H9 (cell line): ENCODE measurements at regions not wholly inside any gene's neighbourhood (a gene's known extent, or its start where the extent isn't known, plus 50 kb on each side); places are given as distances from the start of the nearest gene placed in this dataset.

Experiments
- DNase-seq: peaks from one replicate; pipeline ENCODE4 v3.0.0-alpha.2; 2017
- H2AFZ ChIP-seq: one replicate; pipeline ENCODE4 v1.6.1; 2013; ENCODE audit warnings: mild to moderate bottlenecking, low read length, control low read depth, moderate library complexity
- H2AK5ac ChIP-seq: 2 replicates; pipeline ENCODE4 v1.6.1; 2013; ENCODE audit warnings: low read length, control low read depth, mixed read lengths; ENCODE audit not compliant: insufficient read length
- H2BK120ac ChIP-seq: one replicate; pipeline ENCODE4 v1.6.1; 2013; ENCODE audit warnings: low read depth, mild to moderate bottlenecking, low read length, control low read depth, inconsistent platforms; ENCODE audit not compliant: poor library complexity, severe bottlenecking
- H2BK12ac ChIP-seq: 2 replicates; pipeline ENCODE4 v1.6.1; 2013; ENCODE audit warnings: low read length, control low read depth, mixed read lengths, low read depth; ENCODE audit not compliant: insufficient read length
- H2BK15ac ChIP-seq: 2 replicates; pipeline ENCODE4 v1.6.1; 2013; ENCODE audit warnings: low read depth, low read length, control low read depth
- H2BK20ac ChIP-seq: one replicate; pipeline ENCODE4 v1.6.1; 2013; ENCODE audit warnings: low read depth, mild to moderate bottlenecking, low read length, control low read depth, inconsistent platforms; ENCODE audit not compliant: poor library complexity, severe bottlenecking
- H2BK5ac ChIP-seq: 2 replicates; pipeline ENCODE4 v1.6.1; 2013; ENCODE audit warnings: low read length, control low read depth, mixed read lengths; ENCODE audit not compliant: insufficient read length
- H3K14ac ChIP-seq: 2 replicates; pipeline ENCODE4 v1.6.1; 2013; ENCODE audit warnings: low read length, control low read depth; ENCODE audit not compliant: insufficient read depth
- H3K18ac ChIP-seq: 2 replicates; pipeline ENCODE4 v1.6.1; 2013; ENCODE audit warnings: low read depth, mild to moderate bottlenecking, mixed read lengths, low read length, control low read depth; ENCODE audit not compliant: insufficient read length
- H3K23ac ChIP-seq: 2 replicates; pipeline ENCODE4 v1.6.1; 2013; ENCODE audit warnings: low read length, control low read depth, mixed read lengths, low read depth; ENCODE audit not compliant: insufficient read length
- H3K23me2 ChIP-seq: 2 replicates; pipeline ENCODE4 v1.6.1; 2013; ENCODE audit warnings: low read depth, mild to moderate bottlenecking, mixed read lengths, low read length, control low read depth; ENCODE audit not compliant: insufficient read length, poor library complexity, severe bottlenecking
- H3K27ac ChIP-seq: 2 replicates; pipeline ENCODE4 v1.5.1; 2013; ENCODE audit warnings: low read length, control low read depth, mixed read lengths, low read depth; ENCODE audit not compliant: insufficient read length
- H3K27me3 ChIP-seq: 2 replicates; pipeline ENCODE4 v1.6.1; 2013; ENCODE audit warnings: low read length, control low read depth, inconsistent platforms; ENCODE audit not compliant: insufficient read depth
- H3K4ac ChIP-seq: 2 replicates; pipeline ENCODE4 v1.6.1; 2013; ENCODE audit warnings: low read depth, mild to moderate bottlenecking, control low read depth, inconsistent platforms, low read length, moderate library complexity
- H3K4me1 ChIP-seq: 2 replicates; pipeline ENCODE4 v1.6.1; 2013; ENCODE audit warnings: low read length, control low read depth, inconsistent platforms; ENCODE audit not compliant: insufficient read depth
- H3K4me2 ChIP-seq: 2 replicates; pipeline ENCODE4 v1.6.1; 2013; ENCODE audit warnings: low read length, control low read depth, mixed read lengths; ENCODE audit not compliant: insufficient read length, insufficient read depth
- H3K56ac ChIP-seq: 2 replicates; pipeline ENCODE4 v1.6.1; 2013; ENCODE audit warnings: low read depth, mild to moderate bottlenecking, mixed read lengths, low read length, control low read depth; ENCODE audit not compliant: insufficient read length
- H3K79me1 ChIP-seq: 2 replicates; pipeline ENCODE4 v1.6.1; 2013; ENCODE audit warnings: low read depth, mild to moderate bottlenecking, moderate library complexity, low read length, control low read depth, inconsistent platforms; ENCODE audit not compliant: insufficient read depth, poor library complexity, severe bottlenecking
- H3K79me2 ChIP-seq: 2 replicates; pipeline ENCODE4 v1.6.1; 2013; ENCODE audit warnings: low read length, control low read depth, inconsistent platforms; ENCODE audit not compliant: insufficient read depth
- H3K9ac ChIP-seq: 2 replicates; pipeline ENCODE4 v1.6.1; 2013; ENCODE audit warnings: low read length, control low read depth, mixed read lengths; ENCODE audit not compliant: insufficient read length; ENCODE audit errors: extremely low read depth
- H3K9me3 ChIP-seq: one replicate; pipeline ENCODE4 v1.6.1; 2013; ENCODE audit warnings: low read depth, low read length, inconsistent platforms; ENCODE audit not compliant: control insufficient read depth
- H3T11ph ChIP-seq: one replicate; pipeline ENCODE4 v1.6.1; 2013; ENCODE audit warnings: mild to moderate bottlenecking, low read length, control low read depth, inconsistent platforms
- H4K20me1 ChIP-seq: one replicate; pipeline ENCODE4 v1.6.1; 2013; ENCODE audit not compliant: control insufficient read depth, insufficient read length, insufficient read depth
- H4K5ac ChIP-seq: 2 replicates; pipeline ENCODE4 v1.6.1; 2013; ENCODE audit warnings: low read depth, mild to moderate bottlenecking, mixed read lengths, low read length, control low read depth; ENCODE audit not compliant: insufficient read length
- H4K8ac ChIP-seq: replicated peaks from 2 replicates; pipeline ENCODE4 v1.6.1; 2013; ENCODE audit warnings: low read length, control low read depth, mixed read lengths, low read depth; ENCODE audit not compliant: insufficient read length
- H4K91ac ChIP-seq: 2 replicates; pipeline ENCODE4 v1.6.1; 2013; ENCODE audit warnings: low read depth, mild to moderate bottlenecking, moderate library complexity, mixed read lengths, low read length, control low read depth; ENCODE audit not compliant: insufficient read length
- H3K27ac Mint-ChIP-seq, 3 experiments: 2 replicates in 2 of 3; 3 replicates in 1 of 3; pipeline ENCODE4 v1.8.0; 2020 to 2021; ENCODE audit warnings: mixed read lengths in 3 of 3, mild to moderate bottlenecking in 1 of 3, moderate library complexity in 1 of 3
- H3K27me3 Mint-ChIP-seq: 2 replicates; pipeline ENCODE4 v1.8.0; 2021; ENCODE audit warnings: low read depth, mild to moderate bottlenecking, moderate library complexity, mixed read lengths
- H3K36me3 Mint-ChIP-seq, 3 experiments: 2 replicates in 2 of 3; 3 replicates in 1 of 3; pipeline ENCODE4 v1.8.0; 2020 to 2021; ENCODE audit warnings: low read depth in 3 of 3, mixed read lengths in 3 of 3; ENCODE audit not compliant: insufficient read depth in 1 of 3
- H3K4me1 Mint-ChIP-seq, 2 experiments: 2 replicates each; pipeline ENCODE4 v1.8.0; 2020; ENCODE audit warnings: mixed read lengths in 2 of 2
- H3K4me3 Mint-ChIP-seq, 2 experiments: 2 replicates in 1 of 2; 3 replicates in 1 of 2; pipeline ENCODE4 v1.8.0; 2020 to 2021; ENCODE audit warnings: mild to moderate bottlenecking in 2 of 2, mixed read lengths in 2 of 2, moderate library complexity in 1 of 2
- H3K9me3 Mint-ChIP-seq, 2 experiments: 2 replicates in 1 of 2; 3 replicates in 1 of 2; pipeline ENCODE4 v1.8.0; 2020; ENCODE audit warnings: mild to moderate bottlenecking in 2 of 2, mixed read lengths in 2 of 2, moderate library complexity in 1 of 2
- CTCF ChIP-seq: fragments of 200-600 bp; sonication (generic); conservative IDR thresholded peaks from 3 replicates; pipeline ENCODE4 v1.8.0; 2021; ENCODE audit warnings: antibody characterized with exemption, mild to moderate bottlenecking
- WGBS: extraction: QIAGEN DNeasy Blood & Tissue Kit; methylation state at CpG from one replicate; pipeline ENCODE4 v1.1.7; 2013; ENCODE audit warnings: missing lambda C conversion rate, low lambda C conversion rate, mixed read lengths; ENCODE audit not compliant: insufficient read length; ENCODE audit errors: extremely low coverage; 5-methylcytosine and 5-hydroxymethylcytosine counted together

GRCh38 chr21:38742580-38743260 lies 63.0 kb upstream of the ETS2 start:
- no peaks in the 10 kb centered on the region for H3K27me3 ChIP-seq
- H3K9ac ChIP-seq = no peak overlapping the region
- no peak overlapping the region for H3K18ac ChIP-seq
- H2BK120ac ChIP-seq = no peak overlapping the region
- no peak overlapping the region for H3K56ac ChIP-seq
- no peaks in the 10 kb centered on the region for H3K79me1 ChIP-seq
- Mint-ChIP-seq H3K9me3 (peaks cover 0 to 2% of the 10 kb centered on the region in 2 experiments; a peak in 3 of 5 replicates), H3K27ac (no peak overlapping the region), H3K4me1 (no peaks in the 10 kb centered on the region), H3K36me3 (peaks cover 0 to 2% (median 0%) of the 10 kb centered on the region in 3 experiments; a peak in 1 of 7 replicates), H3K4me3 (no peak overlapping the region), H3K27me3 (peaks cover 2% of the 10 kb centered on the region; the same call in 1 of the 2 replicates)
- no peak for DNase-seq
- no peaks in the 10 kb centered on the region for H3K9me3 ChIP-seq
- H3K23ac ChIP-seq = no peak overlapping the region
- H3T11ph ChIP-seq = no peak overlapping the region
- no peak overlapping the region for H2BK12ac ChIP-seq
- H2BK5ac ChIP-seq = no peak overlapping the region
- no peak overlapping the region for H4K91ac ChIP-seq
- no peak for TF ChIP-seq CTCF
- H4K20me1 ChIP-seq = no peaks in the 10 kb centered on the region
- no peak overlapping the region for H3K27ac ChIP-seq
- no peaks in the 10 kb centered on the region for H3K23me2 ChIP-seq
- H2BK15ac ChIP-seq = no peak overlapping the region
- H3K79me2 ChIP-seq = no peaks in the 10 kb centered on the region
- no peak overlapping the region for H4K5ac ChIP-seq
- WGBS = no CpG with 5 or more reads among the region's 1 CpG
- no peaks in the 10 kb centered on the region for H3K4me1 ChIP-seq
- H2AK5ac ChIP-seq = no peak overlapping the region
- H2BK20ac ChIP-seq = no peak overlapping the region
- H3K4me2 ChIP-seq = no peak overlapping the region
- no peak overlapping the region for H3K4ac ChIP-seq
- no peak overlapping the region for H3K14ac ChIP-seq
- H4K8ac ChIP-seq = no peak overlapping the region
- no peak overlapping the region for H2AFZ ChIP-seq
